ENCODE measurements at regions not wholly inside any gene's neighbourhood (a gene's known extent, or its start where the extent isn't known, plus 50 kb on each side); places are given as distances from the start of the nearest gene placed in this dataset.
A peak's percentile ranks its signal among the peaks of the same experiment; 100 is the strongest.
"Not testable (repeated sequence)": the region's sequence is repeated elsewhere in the genome, so short reads cannot be mapped to it uniquely, and the experiment has no call there.

GRCh38 chr4:14902342-14902741 lies 99.9 kb upstream of the CPEB2 start:
- H3K36me3 Mint-ChIP-seq: no peaks in the 10 kb centered on the region
- POLR2A ChIA-PET: no interaction called here
- H3K27ac Mint-ChIP-seq: no peak overlapping the region
- no peak overlapping the region for H3K4me3 Mint-ChIP-seq
- no peak for DNase-seq
- H3K9me3 Mint-ChIP-seq: peaks cover 1% of the 10 kb centered on the region
- ATAC-seq (ENCODE audit: low read depth): no peak
- H3K4me1 Mint-ChIP-seq: peaks cover 2% of the 10 kb centered on the region
- H3K27me3 Mint-ChIP-seq: peaks cover 10% of the 10 kb centered on the region

DNA sequence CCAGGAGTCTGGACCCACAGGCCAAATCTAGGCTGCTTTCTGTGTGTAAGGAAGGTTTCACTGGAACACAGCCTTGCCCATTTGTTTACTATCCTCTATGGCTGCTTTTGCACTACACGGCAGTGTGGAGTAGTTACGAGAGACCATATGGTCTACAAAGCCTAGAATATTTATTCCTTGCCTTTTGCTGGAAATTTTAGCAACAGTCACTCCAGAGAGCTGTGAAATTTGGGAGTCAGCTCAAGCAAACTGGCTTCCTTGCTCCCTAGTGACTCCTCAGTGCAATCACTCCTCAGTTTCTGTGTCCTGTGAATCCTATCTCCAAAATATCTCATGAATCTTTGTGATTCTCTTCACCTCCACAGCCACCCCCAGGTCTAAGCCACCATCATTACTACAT lies 99.0 kb upstream of the CPEB2 start:
- POLR2A ChIA-PET: no interaction called here
- no peak overlapping the region for H3K4me3 Mint-ChIP-seq
- ATAC-seq (ENCODE audit: low read depth) (no peak), DNase-seq (no peak)
- H3K27ac Mint-ChIP-seq: no peak overlapping the region
- peaks cover 1% of the 10 kb centered on the region for H3K9me3 Mint-ChIP-seq
- H3K4me1 Mint-ChIP-seq: peaks cover 2% of the 10 kb centered on the region
- peaks cover 5% of the 10 kb centered on the region for H3K27me3 Mint-ChIP-seq
- no peaks in the 10 kb centered on the region for H3K36me3 Mint-ChIP-seq

DNA sequence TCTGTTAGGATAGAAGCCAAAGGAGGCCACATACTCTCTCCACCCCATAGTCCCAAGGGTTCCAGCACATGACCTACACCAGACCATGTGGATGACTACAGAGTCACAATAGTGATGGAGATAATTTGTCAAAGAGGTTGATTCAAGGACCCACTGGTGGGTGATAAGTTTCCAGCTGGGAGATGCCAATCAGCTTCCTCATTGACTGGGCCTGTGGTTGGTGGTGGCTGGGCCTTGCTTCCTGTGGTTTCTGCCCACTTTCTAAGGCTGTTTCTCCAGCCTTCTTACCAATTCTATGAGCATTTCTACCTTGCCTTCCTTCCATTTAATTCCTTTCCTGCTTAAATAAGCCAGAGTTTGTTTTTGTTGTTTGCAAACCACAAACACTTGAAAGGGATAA lies 95.5 kb upstream of the CPEB2 start:
- Mint-ChIP-seq H3K27ac (no peak overlapping the region), H3K4me1 (peaks cover 2% of the 10 kb centered on the region), H3K27me3 (peaks cover 6% of the 10 kb centered on the region), H3K36me3 (no peaks in the 10 kb centered on the region), H3K9me3 (peaks cover 1% of the 10 kb centered on the region), H3K4me3 (no peak overlapping the region)
- POLR2A ChIA-PET: no interaction called here
- DNase-seq (no peak), ATAC-seq (ENCODE audit: low read depth) (no peak)

- H3K36me3 Mint-ChIP-seq: no peaks in the 10 kb centered on the region
- no peak for ATAC-seq (ENCODE audit: low read depth)
- no peak overlapping the region for H3K27ac Mint-ChIP-seq
Measured at GRCh38 chr4:14908635-14909034, 93.6 kb upstream of the CPEB2 start.

DNA sequence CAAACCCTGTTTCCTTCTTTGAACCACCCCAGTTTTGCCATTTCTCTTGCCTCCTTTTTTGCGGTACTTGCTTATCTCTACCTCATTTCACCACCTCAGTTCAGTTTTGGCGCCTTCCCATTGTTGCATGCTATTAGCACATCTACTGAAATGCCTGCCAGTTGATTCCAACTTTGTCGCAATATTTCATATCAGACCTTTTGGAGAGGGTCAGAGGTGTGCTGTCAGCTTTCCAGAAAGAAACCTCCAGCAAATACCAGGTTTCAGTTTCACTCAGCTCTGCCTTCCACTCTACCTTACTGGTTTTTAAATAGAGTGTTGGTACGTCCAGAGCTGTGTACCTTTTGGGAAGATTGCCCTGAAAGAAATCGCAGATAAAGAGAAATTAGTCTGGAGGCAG lies 91.9 kb upstream of the CPEB2 start:
- Mint-ChIP-seq H3K9me3 (peaks cover 1% of the 10 kb centered on the region), H3K36me3 (no peaks in the 10 kb centered on the region), H3K27me3 (peaks cover 4% of the 10 kb centered on the region), H3K4me1 (peaks cover 2% of the 10 kb centered on the region), H3K4me3 (no peak overlapping the region), H3K27ac (no peak overlapping the region)
- POLR2A ChIA-PET: no interaction called here
- ATAC-seq (ENCODE audit: low read depth) (no peak), DNase-seq (no peak)

More at GRCh38 chr4:14908635-14909034, 93.6 kb upstream of the CPEB2 start:
- POLR2A ChIA-PET: no interaction called here
- Mint-ChIP-seq H3K4me1 (peaks cover 2% of the 10 kb centered on the region), H3K9me3 (peaks cover 1% of the 10 kb centered on the region), H3K27me3 (peaks cover 6% of the 10 kb centered on the region), H3K4me3 (no peak overlapping the region)
- DNase-seq: no peak

GRCh38 chr4:14912426-14912825 lies 89.9 kb upstream of the CPEB2 start:
- POLR2A ChIA-PET: interaction anchor here (0.7 kb wide), 1 partner anchor 12 kb away, joined by 4 read pairs; no protein-coding TSS in a partner anchor
- Mint-ChIP-seq H3K36me3 (no peaks in the 10 kb centered on the region), H3K27me3 (peaks cover 8% of the 10 kb centered on the region), H3K27ac (no peak overlapping the region), H3K9me3 (no peaks in the 10 kb centered on the region), H3K4me1 (no peaks in the 10 kb centered on the region), H3K4me3 (no peak overlapping the region)
- DNase-seq: no peak
- ATAC-seq (ENCODE audit: low read depth): no peak

- Mint-ChIP-seq H3K9me3 (no peaks in the 10 kb centered on the region), H3K4me3 (no peak overlapping the region), H3K27ac (no peak overlapping the region), H3K27me3 (peaks cover 4% of the 10 kb centered on the region), H3K36me3 (no peaks in the 10 kb centered on the region), H3K4me1 (no peaks in the 10 kb centered on the region)
- POLR2A ChIA-PET: no interaction called here
- no peak for ATAC-seq (ENCODE audit: low read depth)
- DNase-seq: no peak
Measured at GRCh38 chr4:14915018-14915417, 87.3 kb upstream of the CPEB2 start.

GRCh38 chr4:14916554-14917297 lies 85.6 kb upstream of the CPEB2 start:
- no peak for ATAC-seq (ENCODE audit: low read depth)
- H3K36me3 Mint-ChIP-seq: no peaks in the 10 kb centered on the region
- H3K9me3 Mint-ChIP-seq: no peaks in the 10 kb centered on the region
- no peak for DNase-seq
- H3K4me1 Mint-ChIP-seq: no peaks in the 10 kb centered on the region
- POLR2A ChIA-PET: no interaction called here
- H3K4me3 Mint-ChIP-seq: no peak overlapping the region
- no peak overlapping the region for H3K27ac Mint-ChIP-seq
- peaks cover 4% of the 10 kb centered on the region for H3K27me3 Mint-ChIP-seq

- H3K9me3 Mint-ChIP-seq: no peaks in the 10 kb centered on the region
- ATAC-seq (ENCODE audit: low read depth): no peak
Measured at GRCh38 chr4:14917298-14917633, 85.0 kb upstream of the CPEB2 start.

GRCh38 chr4:14918336-14918735 lies 83.9 kb upstream of the CPEB2 start:
- H3K4me3 Mint-ChIP-seq: no peak overlapping the region
- no peaks in the 10 kb centered on the region for H3K9me3 Mint-ChIP-seq
- H3K27me3 Mint-ChIP-seq: peaks cover 4% of the 10 kb centered on the region
- DNase-seq (no peak), ATAC-seq (ENCODE audit: low read depth) (no peak)
- POLR2A ChIA-PET: no interaction called here
- H3K27ac Mint-ChIP-seq: no peak overlapping the region
- no peaks in the 10 kb centered on the region for H3K4me1 Mint-ChIP-seq
- H3K36me3 Mint-ChIP-seq: no peaks in the 10 kb centered on the region

More at GRCh38 chr4:14917298-14917633, 85.0 kb upstream of the CPEB2 start:
- peaks cover 4% of the 10 kb centered on the region for H3K27me3 Mint-ChIP-seq
- H3K4me3 Mint-ChIP-seq: no peak overlapping the region
- no peak overlapping the region for H3K27ac Mint-ChIP-seq
- no peaks in the 10 kb centered on the region for H3K36me3 Mint-ChIP-seq
- H3K4me1 Mint-ChIP-seq: no peaks in the 10 kb centered on the region
- POLR2A ChIA-PET: no interaction called here
- DNase-seq: no peak

- Mint-ChIP-seq H3K4me3 (no peak overlapping the region), H3K27me3 (peaks cover 4% of the 10 kb centered on the region), H3K9me3 (no peaks in the 10 kb centered on the region), H3K4me1 (no peaks in the 10 kb centered on the region), H3K36me3 (no peaks in the 10 kb centered on the region), H3K27ac (no peak overlapping the region)
- DNase-seq: no peak
- ATAC-seq (ENCODE audit: low read depth): no peak
- POLR2A ChIA-PET: no interaction called here
Measured at GRCh38 chr4:14919785-14920184, 82.5 kb upstream of the CPEB2 start.

GRCh38 chr4:14920237-14920636 lies 82.0 kb upstream of the CPEB2 start:
- no peak overlapping the region for H3K4me3 Mint-ChIP-seq
- no peaks in the 10 kb centered on the region for H3K36me3 Mint-ChIP-seq
- POLR2A ChIA-PET: no interaction called here
- ATAC-seq (ENCODE audit: low read depth) (no peak), DNase-seq (no peak)
- H3K9me3 Mint-ChIP-seq: no peaks in the 10 kb centered on the region
- H3K27me3 Mint-ChIP-seq: peaks cover 4% of the 10 kb centered on the region
- no peaks in the 10 kb centered on the region for H3K4me1 Mint-ChIP-seq
- no peak overlapping the region for H3K27ac Mint-ChIP-seq

- POLR2A ChIA-PET: no interaction called here
- Mint-ChIP-seq H3K36me3 (no peaks in the 10 kb centered on the region), H3K9me3 (no peaks in the 10 kb centered on the region), H3K27me3 (peaks cover 4% of the 10 kb centered on the region), H3K27ac (no peak overlapping the region), H3K4me1 (no peaks in the 10 kb centered on the region), H3K4me3 (no peak overlapping the region)
- DNase-seq: no peak
- peak; percentile 55 for ATAC-seq (ENCODE audit: low read depth)
Measured at GRCh38 chr4:14920759-14921320, 81.4 kb upstream of the CPEB2 start.

GRCh38 chr4:14921781-14922180 lies 80.5 kb upstream of the CPEB2 start:
- not testable (repeated sequence) for H3K9me3 Mint-ChIP-seq

More at GRCh38 chr4:14921781-14922180, 80.5 kb upstream of the CPEB2 start:
- H3K27me3 Mint-ChIP-seq, DNase-seq, H3K4me1 Mint-ChIP-seq, H3K4me3 Mint-ChIP-seq, H3K36me3 Mint-ChIP-seq, POLR2A ChIA-PET, H3K27ac Mint-ChIP-seq: not testable (repeated sequence)
- peak; percentile 40 for ATAC-seq (ENCODE audit: low read depth)
